IMR-90 (cell line): ENCODE measurements at regions not wholly inside any gene's neighbourhood (a gene's known extent, or its start where the extent isn't known, plus 50 kb on each side); places are given as distances from the start of the nearest gene placed in this dataset.

Experiments
- ATAC-seq: fragments of 200-7000 bp; cut with Tn5 transposase; 2 replicates; pipeline ENCODE4 v1.9.1; 2020; ENCODE audit warnings: low read depth, mild to moderate bottlenecking, moderate library complexity
- BruUV-seq: library from RNA; stranded (reverse); fragments of 400-500 nt; replicated peaks from 2 replicates; lab custom pipeline; 2021; lab: Mats Ljungman, UMichigan
- CTCF ChIA-PET: fragments of 300-600 bp; formaldehyde crosslinking; extraction: SDS; loops from one replicate; lab custom pipeline; 2021; ENCODE audit warnings: antibody characterized with exemption; lab: Yijun Ruan, JAX
- POLR2A ChIA-PET: fragments of 300-600 bp; sonication (Branson Sonifier 250); formaldehyde crosslinking; loops from one replicate; lab custom pipeline; 2022; ENCODE audit warnings: antibody characterized with exemption; ENCODE audit not compliant: unreplicated experiment; lab: Charles Lee
- DNase-seq: peaks from one replicate; pipeline ENCODE4 v3.0.0; 2013
- H2AFZ ChIP-seq: replicated peaks from 2 replicates; pipeline ENCODE3; 2013; ENCODE audit warnings: low read length, mild to moderate bottlenecking; ENCODE audit not compliant: poor library complexity
- H2AK5ac ChIP-seq: 2 replicates; pipeline ENCODE4 v1.6.1; 2013; ENCODE audit warnings: low read depth, low read length, inconsistent platforms
- H2AK9ac ChIP-seq: replicated peaks from 2 replicates; pipeline ENCODE3; 2013; ENCODE audit warnings: mild to moderate bottlenecking, low read depth, low read length, moderate library complexity; ENCODE audit not compliant: poor library complexity
- H2BK120ac ChIP-seq: 2 replicates; pipeline ENCODE4 v1.6.1; 2013; ENCODE audit warnings: low read depth, low read length, inconsistent platforms
- H2BK15ac ChIP-seq: 3 replicates; pipeline ENCODE4 v1.6.1; 2013; ENCODE audit warnings: low read depth, low read length, inconsistent platforms
- H2BK20ac ChIP-seq: 2 replicates; pipeline ENCODE4 v1.6.1; 2013; ENCODE audit warnings: low read depth, mild to moderate bottlenecking, inconsistent platforms, low read length, moderate library complexity
- H2BK5ac ChIP-seq: 2 replicates; pipeline ENCODE4 v1.6.1; 2013; ENCODE audit warnings: mild to moderate bottlenecking, low read depth, low read length, inconsistent platforms; ENCODE audit not compliant: poor library complexity, severe bottlenecking
- H3K14ac ChIP-seq: replicated peaks from 2 replicates; pipeline ENCODE4 v1.6.1; 2013; ENCODE audit warnings: low read depth, low read length, inconsistent platforms
- H3K18ac ChIP-seq: 2 replicates; pipeline ENCODE4 v1.6.1; 2013; ENCODE audit warnings: low read depth, low read length, control low read depth
- H3K23ac ChIP-seq: 2 replicates; pipeline ENCODE4 v1.6.1; 2013; ENCODE audit warnings: low read depth, low read length, inconsistent platforms
- H3K27ac ChIP-seq: 2 replicates; pipeline ENCODE4 v1.5.1; 2013; ENCODE audit warnings: mild to moderate bottlenecking, control low read depth, low read length; ENCODE audit not compliant: insufficient read depth
- H3K27me3 ChIP-seq: 2 replicates; pipeline ENCODE4 v1.6.1; 2013; ENCODE audit warnings: low read length; ENCODE audit not compliant: control insufficient read depth, insufficient read depth
- H3K36me3 ChIP-seq: 2 replicates; pipeline ENCODE4 v1.6.1; 2013; ENCODE audit warnings: low read length, mixed read lengths; ENCODE audit not compliant: control insufficient read depth, insufficient read depth
- H3K4ac ChIP-seq: 2 replicates; pipeline ENCODE4 v1.6.1; 2013; ENCODE audit warnings: low read depth, low read length, inconsistent platforms
- H3K4me1 ChIP-seq: 2 replicates; pipeline ENCODE4 v1.6.1; 2013; ENCODE audit warnings: low read length, mixed read lengths; ENCODE audit not compliant: control insufficient read depth, insufficient read depth
- H3K4me2 ChIP-seq: 2 replicates; pipeline ENCODE4 v1.6.1; 2013; ENCODE audit warnings: low read depth, mild to moderate bottlenecking, control low read depth, low read length, moderate library complexity
- H3K4me3 ChIP-seq: 2 replicates; pipeline ENCODE4 v1.5.1; 2013; ENCODE audit warnings: low read depth, mild to moderate bottlenecking, control low read depth, low read length, moderate library complexity; ENCODE audit not compliant: insufficient read depth
- H3K56ac ChIP-seq: 2 replicates; pipeline ENCODE4 v1.6.1; 2013; ENCODE audit warnings: low read length, inconsistent platforms; ENCODE audit not compliant: insufficient read depth; ENCODE audit errors: extremely low read depth
- H3K79me1 ChIP-seq, 2 experiments: 2 replicates each; pipeline ENCODE4 v1.6.1; 2013; ENCODE audit warnings: low read length in 2 of 2, inconsistent platforms in 1 of 2, low read depth in 1 of 2
- H3K9ac ChIP-seq: 2 replicates; pipeline ENCODE4 v1.6.1; 2013; ENCODE audit warnings: low read depth, low read length, control low read depth
- H3K9me1 ChIP-seq: 2 replicates; pipeline ENCODE4 v1.6.1; 2013; ENCODE audit warnings: low read length, inconsistent platforms; ENCODE audit not compliant: insufficient read depth
- H3K9me3 ChIP-seq: 2 replicates; pipeline ENCODE4 v1.6.1; 2013; ENCODE audit warnings: low read length; ENCODE audit not compliant: control insufficient read depth, insufficient read depth
- H4K20me1 ChIP-seq: 2 replicates; pipeline ENCODE4 v1.6.1; 2013; ENCODE audit warnings: low read length, inconsistent platforms; ENCODE audit not compliant: insufficient read depth
- H4K5ac ChIP-seq: 2 replicates; pipeline ENCODE4 v1.6.1; 2013; ENCODE audit warnings: mild to moderate bottlenecking, low read depth, low read length, control low read depth
- H4K8ac ChIP-seq, 2 experiments: 2 replicates each; pipeline ENCODE4 v1.6.1; 2013; ENCODE audit warnings: low read depth in 2 of 2, low read length in 2 of 2, control low read depth in 1 of 2, inconsistent platforms in 1 of 2
- H4K91ac ChIP-seq: 2 replicates; pipeline ENCODE4 v1.6.1; 2013; ENCODE audit warnings: low read depth, low read length, inconsistent platforms; ENCODE audit not compliant: insufficient read depth
- CEBPB ChIP-seq: IDR thresholded peaks from 2 replicates; pipeline ENCODE4 v1.6.1; 2012; ENCODE audit warnings: low read depth, low read length, improper control_type of control experiment
- CHD1 ChIP-seq: IDR thresholded peaks from 2 replicates; pipeline ENCODE4 v1.6.1; 2012; ENCODE audit warnings: low read depth, low read length, improper control_type of control experiment
- ELK1 ChIP-seq: fragments of 150-350 bp; IDR thresholded peaks from 2 replicates; pipeline ENCODE4 v1.6.1; 2016; ENCODE audit warnings: low read depth, mild to moderate bottlenecking, low read length, moderate library complexity, borderline replicate concordance
- RCOR1 ChIP-seq: IDR thresholded peaks from 2 replicates; pipeline ENCODE4 v1.6.1; 2012; ENCODE audit warnings: mild to moderate bottlenecking, low read length, improper control_type of control experiment; ENCODE audit not compliant: insufficient replicate concordance
- RFX5 ChIP-seq: IDR thresholded peaks from 2 replicates; pipeline ENCODE4 v1.8.0; 2012; ENCODE audit warnings: low read depth, mild to moderate bottlenecking, low read length, moderate library complexity
- WGBS, 2 experiments: methylation state at CpG; one replicate each; pipeline versions ENCODE4 v1.1.5 to v1.1.7; 2013; ENCODE audit warnings: missing lambda C conversion rate in 2 of 2; ENCODE audit not compliant: insufficient read length in 1 of 2; ENCODE audit errors: extremely low coverage in 2 of 2; 5-methylcytosine and 5-hydroxymethylcytosine counted together
- dilution Hi-C: fragments of 300-500 bp; cut with HindIII; formaldehyde crosslinking; loops from one replicate; pipeline ENCODE4 v1.14.3; 2018; ENCODE audit warnings: low sequenced_read_pairs; ENCODE audit not compliant: unreplicated experiment
- in situ Hi-C: fragments of 300-500 bp; cut with MboI; formaldehyde crosslinking; loops from 3 replicates; pipeline ENCODE4 v1.14.3; 2019; ENCODE audit warnings: low sequenced_read_pairs, inconsistent platforms, mixed read lengths
- intact Hi-C: fragments of 100-400 bp; cut with micrococcal nuclease; formaldehyde crosslinking; loops from 2 replicates; pipeline ENCODE4 v1.10.0; 2022

- H2AK9ac ChIP-seq, result no peak overlapping the region
- H3K18ac ChIP-seq, result peak overlapping the region; percentile 91
- in situ Hi-C loops, result no loop called here
Measured at GRCh38 chr2:37792366-37792765, 120.9 kb upstream of the CDC42EP3 start.

More at GRCh38 chr2:37792366-37792765, 120.9 kb upstream of the CDC42EP3 start:
- WGBS, 2 experiments, result 100% methylated on average over 1 of the region's 1 CpG; no CpG with 5 or more reads in 1 of the 2 experiments
- H3K56ac ChIP-seq, result no peak overlapping the region
- no peak for DNase-seq
- peaks cover 4 to 18% of the 10 kb centered on the region in 2 experiments; a peak in 2 of 4 replicates for H3K79me1 ChIP-seq
- 0 out of 2 replicates have a peak overlapping the region, but pooled peaks have one; percentile 5 for H4K91ac ChIP-seq
- ATAC-seq, result no peak
- H2BK5ac ChIP-seq, result no peak overlapping the region
- peaks cover 13% of the 10 kb centered on the region; the same call in 1 of the 2 replicates for H3K9me1 ChIP-seq
- TF ChIP-seq CHD1 (no peak), RCOR1 (no peak), CEBPB (no peak), RFX5 (no peak), ELK1 (no peak)
- H3K14ac ChIP-seq, result peak overlapping the region; percentile 18; the same call in 1 of the 2 replicates
- no peak overlapping the region for H3K4me3 ChIP-seq
- no peaks in the 10 kb centered on the region for H3K27me3 ChIP-seq
- ChIA-PET POLR2A (no interaction called here), CTCF (interaction anchor here (1.0 kb wide), 1 partner anchor 10 kb away, joined by 3 read pairs; no protein-coding TSS in a partner anchor)
- H3K4ac ChIP-seq, result peak overlapping the region; percentile 47; the same call in 1 of the 2 replicates
- peak overlapping the region; percentile 70 for H4K5ac ChIP-seq
- H3K27ac ChIP-seq, result no peak overlapping the region
- no peak overlapping the region for H2AFZ ChIP-seq
- peak overlapping the region; percentile 72; the same call in 1 of the 3 replicates for H2BK15ac ChIP-seq
- H3K9ac ChIP-seq, result no peak overlapping the region
- peak overlapping the region; percentile 85 for H2AK5ac ChIP-seq
- 0 out of 4 replicates have a peak overlapping the region, but pooled peaks of 1 of the 2 experiments have one; percentile 23 for H4K8ac ChIP-seq
- BruUV-seq, result no TSS peak
- H3K9me3 ChIP-seq, result peaks cover 9% of the 10 kb centered on the region; the same call in 1 of the 2 replicates
- no peak overlapping the region for H3K4me2 ChIP-seq
- H2BK120ac ChIP-seq, result peak overlapping the region; percentile 23
- H3K36me3 ChIP-seq, result no peaks in the 10 kb centered on the region
- intact Hi-C loops, result no loop called here
- H3K4me1 ChIP-seq, result peaks cover 30% of the 10 kb centered on the region
- dilution Hi-C loops, result no loop called here
- no peak overlapping the region for H3K23ac ChIP-seq
- peak overlapping the region; percentile 18; the same call in 1 of the 2 replicates for H2BK20ac ChIP-seq
- H4K20me1 ChIP-seq, result no peaks in the 10 kb centered on the region
